HepG2 (cell line): ENCODE measurements at regions not wholly inside any gene's neighbourhood (a gene's known extent, or its start where the extent isn't known, plus 50 kb on each side); places are given as distances from the start of the nearest gene placed in this dataset.

ENCODE experiments used
- ATAC-seq: fragments of 200-7000 bp; cut with Tn5 transposase; 3 replicates; pipeline ENCODE4 v1.9.1; 2020; ENCODE audit warnings: mild to moderate bottlenecking, moderate library complexity
- BruUV-seq: library from RNA; stranded (reverse); fragments of 400-500 nt; replicated peaks from 2 replicates; lab custom pipeline; 2021; lab: Mats Ljungman, UMichigan
- CTCF ChIA-PET: fragments of 300-600 bp; formaldehyde crosslinking; extraction: SDS; loops from one replicate; lab custom pipeline; 2021; ENCODE audit warnings: low total read pairs, inconsistent platforms, low intra/inter-chr PET ratio; lab: Yijun Ruan, JAX
- POLR2A ChIA-PET: fragments of 350-600 bp; sonication (Branson Sonifier 250); formaldehyde crosslinking; loops from one replicate; lab custom pipeline; 2020; ENCODE audit warnings: antibody characterized with exemption, inconsistent platforms; lab: Yijun Ruan, JAX
- DNase-seq: peaks from one replicate; pipeline ENCODE4 v3.0.0-alpha.2; 2015; ENCODE audit warnings: low spot score
- FAIRE-seq: peaks from 3 replicates; lab custom pipeline; 2011; peaks lifted over from hg19 to GRCh38; lab: Jason Lieb, UNC
- H2AFZ ChIP-seq: one replicate; pipeline ENCODE4 v1.6.1; 2011; ENCODE audit warnings: low read length, inconsistent platforms
- H3K27ac ChIP-seq: fragments of 300-600 bp; 3 replicates; pipeline ENCODE4 v1.8.0; 2011; ENCODE audit warnings: mixed run types, mild to moderate bottlenecking, mixed read lengths, low read length, inconsistent platforms; ENCODE audit not compliant: insufficient read depth; ENCODE audit errors: extremely low read length
- H3K27me3 ChIP-seq, 2 experiments: fragments of 200-600 bp in 1 of 2; 2 replicates in 1 of 2; 3 replicates in 1 of 2; pipeline versions ENCODE4 v1.6.0 to v1.8.0; 2011; ENCODE audit warnings: low read length in 2 of 2, mild to moderate bottlenecking in 2 of 2, moderate library complexity in 2 of 2, inconsistent platforms in 1 of 2; ENCODE audit not compliant: insufficient read depth in 2 of 2, control insufficient read depth in 1 of 2
- H3K36me3 ChIP-seq, 2 experiments: fragments of 200-600 bp in 1 of 2; replicated peaks in 1 of 2; 2 replicates in 1 of 2; 3 replicates in 1 of 2; pipeline versions ENCODE4 v1.5.1 to v1.8.0; 2011; ENCODE audit warnings: low read length in 2 of 2, inconsistent platforms in 1 of 2; ENCODE audit not compliant: insufficient read depth in 2 of 2, control insufficient read depth in 1 of 2
- H3K4me1 ChIP-seq: 2 replicates; pipeline ENCODE4 v1.5.1; 2012; ENCODE audit warnings: low read length, inconsistent platforms; ENCODE audit not compliant: insufficient read depth
- H3K4me2 ChIP-seq: 2 replicates; pipeline ENCODE4 v1.6.0; 2011; ENCODE audit warnings: low read depth, low read length, inconsistent platforms
- H3K4me3 ChIP-seq, 3 experiments: fragments of 200-600 bp in 1 of 3; sonication (generic), shearing (Covaris generic) in 1 of 3; replicated peaks in 1 of 3; 2 replicates each; pipeline ENCODE4 v1.5.1; 2011 to 2016; ENCODE audit warnings: low read length in 3 of 3, inconsistent platforms in 2 of 3, low read depth in 2 of 3, mild to moderate bottlenecking in 2 of 3, control low read depth in 1 of 3, mixed read lengths in 1 of 3; ENCODE audit not compliant: insufficient read depth in 1 of 3
- H3K79me2 ChIP-seq: one replicate; pipeline ENCODE4 v1.6.1; 2011; ENCODE audit warnings: low read length, inconsistent platforms; ENCODE audit not compliant: insufficient read depth
- H3K9ac ChIP-seq: 2 replicates; pipeline ENCODE4 v1.6.0; 2011; ENCODE audit warnings: mild to moderate bottlenecking, low read depth, low read length, inconsistent platforms; ENCODE audit not compliant: insufficient read depth
- H3K9me3 ChIP-seq: 2 replicates; pipeline ENCODE4 v1.5.1; 2012; ENCODE audit warnings: mild to moderate bottlenecking, low read length
- H4K20me1 ChIP-seq: 2 replicates; pipeline ENCODE4 v1.6.0; 2011; ENCODE audit warnings: inconsistent platforms, mild to moderate bottlenecking, low read length, moderate library complexity; ENCODE audit not compliant: insufficient read depth
- BATF2 ChIP-seq: sonication (generic); formaldehyde crosslinking; IDR thresholded peaks from 2 replicates; pipeline ENCODE4 v1.8.0; 2022; ENCODE audit warnings: mild to moderate bottlenecking, missing genetic modification reagents, moderate library complexity
- GLMP ChIP-seq: sonication (generic); formaldehyde crosslinking; IDR thresholded peaks from 2 replicates; pipeline ENCODE4 v1.9.0; 2021; ENCODE audit warnings: missing genetic modification reagents, mild to moderate bottlenecking, borderline replicate concordance
- LBX2 ChIP-seq: sonication (generic); formaldehyde crosslinking; IDR thresholded peaks from 2 replicates; pipeline ENCODE4 v1.5.0; 2020; ENCODE audit warnings: missing genetic modification reagents, mild to moderate bottlenecking, borderline replicate concordance
- MBNL3 ChIP-seq: fragments of 250-450 bp; sonication (Bioruptor Pico); conservative IDR thresholded peaks from 2 replicates; pipeline ENCODE4 v1.8.0; 2022; ENCODE audit warnings: mild to moderate bottlenecking, inconsistent platforms
- MED1 ChIP-seq: sonication (generic); formaldehyde crosslinking; IDR thresholded peaks from 2 replicates; pipeline ENCODE4 v1.4.0; 2020; ENCODE audit warnings: missing genetic modification reagents
- MTA1 ChIP-seq: sonication (generic); formaldehyde crosslinking; IDR thresholded peaks from 2 replicates; pipeline ENCODE4 v1.4.0; 2020; ENCODE audit warnings: missing genetic modification reagents, mild to moderate bottlenecking, borderline replicate concordance
- RBM39 ChIP-seq: fragments of 200-400 bp; formaldehyde crosslinking; IDR thresholded peaks from one replicate; pipeline ENCODE4 v1.6.1; 2018; ENCODE audit warnings: antibody characterized with exemption, mild to moderate bottlenecking, low read depth, low read length; ENCODE audit not compliant: poor library complexity, severe bottlenecking
- TRAFD1 ChIP-seq: sonication (generic); formaldehyde crosslinking; IDR thresholded peaks from 2 replicates; pipeline ENCODE4 v1.5.1; 2020; ENCODE audit warnings: missing genetic modification reagents, mild to moderate bottlenecking, borderline replicate concordance
- ZFP37 ChIP-seq: sonication (generic); formaldehyde crosslinking; IDR thresholded peaks from 2 replicates; pipeline ENCODE4 v1.4.0; 2020; ENCODE audit warnings: missing genetic modification reagents, borderline replicate concordance
- ZNF776 ChIP-seq: sonication (generic); formaldehyde crosslinking; IDR thresholded peaks from 2 replicates; pipeline ENCODE4 v1.4.0; 2020; ENCODE audit warnings: mild to moderate bottlenecking, missing genetic modification reagents
- WGBS: methylation state at CpG from one replicate; pipeline ENCODE4 v1.1.6; 2017; ENCODE audit warnings: low lambda C conversion rate; 5-methylcytosine and 5-hydroxymethylcytosine counted together
- in situ Hi-C: cut with HindIII; loops from 2 replicates; pipeline ENCODE4 v1.10.0; 2017; ENCODE audit warnings: low pct_unique_long_range_greater_than_20kb; ENCODE audit not compliant: extremely low pct_ligation_motif_present
- intact Hi-C: fragments of 100-400 bp; cut with micrococcal nuclease; formaldehyde crosslinking; loops from one replicate; pipeline ENCODE4 v1.10.0; 2022; ENCODE audit not compliant: unreplicated experiment

- no peaks in the 10 kb centered on the region for H4K20me1 ChIP-seq
- H3K9ac ChIP-seq, result no peak overlapping the region
Measured at GRCh38 chr1:244965185-244966030, 101.1 kb upstream of the HNRNPU start.

More at GRCh38 chr1:244965185-244966030, 101.1 kb upstream of the HNRNPU start:
- no peak overlapping the region for H3K4me2 ChIP-seq
- H3K4me3 ChIP-seq, result no peak overlapping the region
- no TSS peak for BruUV-seq
- H3K27ac ChIP-seq, result no peak overlapping the region
- ATAC-seq (no peak), FAIRE-seq (no peak), DNase-seq (no peak)
- H3K27me3 ChIP-seq, result no peaks in the 10 kb centered on the region; a peak in 1 of 5 replicates
- ChIA-PET CTCF (no interaction called here), POLR2A (interaction anchor here (1.1 to 1.7 kb wide), 2 partner anchors 100 to 102 kb away, joined by 3 to 4 read pairs; no protein-coding TSS in a partner anchor)
- intact Hi-C loops, result no loop called here
- no peaks in the 10 kb centered on the region for H3K79me2 ChIP-seq
- no peaks in the 10 kb centered on the region for H3K9me3 ChIP-seq
- H3K36me3 ChIP-seq, result no peaks in the 10 kb centered on the region
- 89% methylated on average over 8 of the region's 8 CpGs for WGBS
- in situ Hi-C loops, result no loop called here
- TF ChIP-seq LBX2 (CRISPR knock-in tag), result no peak
- no peak for TF ChIP-seq TRAFD1 (CRISPR knock-in tag)
- TF ChIP-seq ZFP37 (CRISPR knock-in tag), result no peak
- no peak for TF ChIP-seq RBM39
- no peak for TF ChIP-seq ZNF776 (CRISPR knock-in tag)
- no peak for TF ChIP-seq BATF2 (CRISPR knock-in tag)
- no peak for TF ChIP-seq GLMP
- no peak for TF ChIP-seq MTA1
- no peak for TF ChIP-seq MED1 (CRISPR knock-in tag)
- TF ChIP-seq MBNL3 (CRISPR knock-in tag), result no peak
- peaks cover 42% of the 10 kb centered on the region for H3K4me1 ChIP-seq
- no peak overlapping the region for H2AFZ ChIP-seq
